ENCODE measurements at regions not wholly inside any gene's neighbourhood (a gene's known extent, or its start where the extent isn't known, plus 50 kb on each side); places are given as distances from the start of the nearest gene placed in this dataset.

DNA sequence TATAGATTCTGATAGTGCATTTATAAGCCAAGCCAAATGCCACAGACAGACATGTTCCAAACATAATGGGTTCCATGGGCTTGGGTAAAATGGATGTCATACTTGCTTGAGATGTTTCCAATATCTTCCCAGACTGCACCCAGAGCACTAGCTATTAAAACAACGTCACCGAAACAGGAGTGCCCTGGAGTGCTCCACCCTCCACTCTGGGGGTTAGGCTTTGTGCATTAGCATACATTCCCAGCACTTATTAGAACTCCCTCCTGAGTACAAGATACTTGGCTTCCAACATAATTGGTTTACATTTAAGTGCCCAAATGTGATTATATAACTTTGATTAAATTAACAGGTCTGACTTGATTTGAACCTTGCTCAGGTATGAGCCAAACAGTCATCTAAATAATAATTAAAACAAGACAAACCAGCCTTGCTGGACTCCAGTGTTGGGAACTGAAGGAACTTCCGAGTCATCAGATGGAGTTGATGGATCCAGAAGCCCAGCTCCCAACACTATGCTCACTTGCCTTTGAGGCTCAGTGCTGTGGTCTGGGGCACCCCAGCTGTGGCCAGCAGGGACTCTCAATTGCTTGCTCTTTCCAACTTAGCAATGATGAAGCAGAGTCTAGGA lies 60.5 kb upstream of the LGALSL start:
- TF ChIP-seq, protein P1, sequence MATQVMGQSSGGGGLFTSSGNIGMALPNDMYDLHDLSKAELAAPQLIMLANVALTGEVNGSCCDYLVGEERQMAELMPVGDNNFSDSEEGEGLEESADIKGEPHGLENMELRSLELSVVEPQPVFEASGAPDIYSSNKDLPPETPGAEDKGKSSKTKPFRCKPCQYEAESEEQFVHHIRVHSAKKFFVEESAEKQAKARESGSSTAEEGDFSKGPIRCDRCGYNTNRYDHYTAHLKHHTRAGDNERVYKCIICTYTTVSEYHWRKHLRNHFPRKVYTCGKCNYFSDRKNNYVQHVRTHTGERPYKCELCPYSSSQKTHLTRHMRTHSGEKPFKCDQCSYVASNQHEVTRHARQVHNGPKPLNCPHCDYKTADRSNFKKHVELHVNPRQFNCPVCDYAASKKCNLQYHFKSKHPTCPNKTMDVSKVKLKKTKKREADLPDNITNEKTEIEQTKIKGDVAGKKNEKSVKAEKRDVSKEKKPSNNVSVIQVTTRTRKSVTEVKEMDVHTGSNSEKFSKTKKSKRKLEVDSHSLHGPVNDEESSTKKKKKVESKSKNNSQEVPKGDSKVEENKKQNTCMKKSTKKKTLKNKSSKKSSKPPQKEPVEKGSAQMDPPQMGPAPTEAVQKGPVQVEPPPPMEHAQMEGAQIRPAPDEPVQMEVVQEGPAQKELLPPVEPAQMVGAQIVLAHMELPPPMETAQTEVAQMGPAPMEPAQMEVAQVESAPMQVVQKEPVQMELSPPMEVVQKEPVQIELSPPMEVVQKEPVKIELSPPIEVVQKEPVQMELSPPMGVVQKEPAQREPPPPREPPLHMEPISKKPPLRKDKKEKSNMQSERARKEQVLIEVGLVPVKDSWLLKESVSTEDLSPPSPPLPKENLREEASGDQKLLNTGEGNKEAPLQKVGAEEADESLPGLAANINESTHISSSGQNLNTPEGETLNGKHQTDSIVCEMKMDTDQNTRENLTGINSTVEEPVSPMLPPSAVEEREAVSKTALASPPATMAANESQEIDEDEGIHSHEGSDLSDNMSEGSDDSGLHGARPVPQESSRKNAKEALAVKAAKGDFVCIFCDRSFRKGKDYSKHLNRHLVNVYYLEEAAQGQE (IDR thresholded peaks at IDR 0.05; ENCODE audit: insufficient read depth in 1 of 2, low read depth in 2 of 2, low read length in 2 of 2), result no peak
- TF ChIP-seq POLR2AphosphoS5 (IDR thresholded peaks at IDR 0.05; ENCODE audit: low read depth, low read length) (no peak), FOXP2 (optimal IDR thresholded peaks at IDR 0.05; ENCODE audit: borderline replicate concordance, extremely low read depth, extremely low read length, insufficient read depth) (no peak)

DNA sequence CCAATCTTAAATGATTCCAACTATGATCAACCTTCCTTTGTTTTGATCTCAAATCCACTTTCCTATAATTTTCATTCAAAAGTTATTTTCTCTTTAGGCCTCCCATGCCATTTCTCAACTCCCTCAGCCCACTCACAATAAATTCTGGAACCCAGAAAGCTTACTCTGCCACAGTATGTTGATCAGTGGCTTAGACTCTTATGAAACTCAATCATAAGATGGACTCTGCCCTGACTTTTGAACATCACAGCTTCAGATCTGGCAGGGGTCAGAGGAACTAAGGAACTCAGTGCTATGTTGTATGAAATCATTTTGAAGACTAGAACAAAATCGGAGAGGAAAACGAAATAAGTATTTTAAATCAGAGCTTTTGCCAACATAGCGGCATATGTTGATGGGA lies 59.8 kb upstream of the LGALSL start:
- TF ChIP-seq TAF1 (IDR thresholded peaks at IDR 0.05; ENCODE audit: borderline replicate concordance, insufficient read depth, low read length) (no peak), SIN3A (IDR thresholded peaks at IDR 0.05; ENCODE audit: borderline replicate concordance, insufficient read depth, low read length) (no peak), FOXP2 (optimal IDR thresholded peaks at IDR 0.05; ENCODE audit: borderline replicate concordance, extremely low read depth, extremely low read length, insufficient read depth) (no peak), POLR2AphosphoS5 (IDR thresholded peaks at IDR 0.05; ENCODE audit: low read depth, low read length) (no peak)
- TF ChIP-seq, protein P1 (IDR thresholded peaks at IDR 0.05; ENCODE audit: insufficient read depth in 1 of 2, low read depth in 2 of 2, low read length in 2 of 2), result no peak

DNA sequence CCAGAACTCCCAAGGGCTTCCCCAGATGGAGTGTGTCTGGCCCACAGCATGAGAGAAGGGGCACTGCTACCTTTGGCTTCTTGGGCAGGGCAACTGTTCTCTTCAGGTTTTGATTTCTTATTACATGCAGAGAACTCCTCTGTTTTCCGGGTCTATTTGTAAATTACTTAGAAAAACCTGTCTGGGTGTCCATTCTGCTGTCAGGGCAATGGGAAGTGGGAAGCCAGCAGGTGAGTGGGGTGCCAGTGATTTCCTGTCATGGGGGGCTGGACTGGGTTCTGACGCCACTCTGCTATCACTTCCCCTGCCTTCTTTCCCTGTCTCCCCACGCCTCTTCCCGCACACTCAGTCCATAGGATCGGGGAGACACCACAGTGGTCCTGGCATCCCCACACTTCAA lies 58.0 kb upstream of the LGALSL start:
- TF ChIP-seq SIN3A (IDR thresholded peaks at IDR 0.05; ENCODE audit: borderline replicate concordance, insufficient read depth, low read length) (no peak), TAF1 (IDR thresholded peaks at IDR 0.05; ENCODE audit: borderline replicate concordance, insufficient read depth, low read length) (no peak), POLR2AphosphoS5 (IDR thresholded peaks at IDR 0.05; ENCODE audit: low read depth, low read length) (no peak), FOXP2 (optimal IDR thresholded peaks at IDR 0.05; ENCODE audit: borderline replicate concordance, extremely low read depth, extremely low read length, insufficient read depth) (no peak)
- TF ChIP-seq, protein P1 (IDR thresholded peaks at IDR 0.05; ENCODE audit: insufficient read depth in 1 of 2, low read depth in 2 of 2, low read length in 2 of 2), result no peak

DNA sequence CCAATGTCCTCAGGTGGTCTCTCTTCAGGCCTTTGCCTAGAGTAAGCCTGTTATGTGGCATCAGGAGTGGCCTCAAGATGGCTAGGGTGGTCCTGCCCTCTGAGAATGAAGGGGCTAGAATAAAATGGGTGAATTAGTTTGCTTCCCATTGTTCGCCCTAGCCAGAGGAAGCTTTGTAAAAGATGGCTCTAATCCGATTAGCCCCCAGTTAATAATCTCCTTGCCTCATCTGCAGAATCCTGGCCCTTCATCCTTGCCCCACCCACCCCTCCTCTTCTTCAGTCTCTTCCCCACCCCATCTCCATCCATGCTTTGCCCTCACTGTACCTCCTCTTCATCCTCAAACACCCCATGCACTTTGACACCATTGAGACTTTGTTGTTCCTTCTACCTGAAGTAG lies 57.4 kb upstream of the LGALSL start:
- no peak for TF ChIP-seq TAF1 (IDR thresholded peaks at IDR 0.05; ENCODE audit: borderline replicate concordance, insufficient read depth, low read length)
- no peak for TF ChIP-seq SIN3A (IDR thresholded peaks at IDR 0.05; ENCODE audit: borderline replicate concordance, insufficient read depth, low read length)

DNA sequence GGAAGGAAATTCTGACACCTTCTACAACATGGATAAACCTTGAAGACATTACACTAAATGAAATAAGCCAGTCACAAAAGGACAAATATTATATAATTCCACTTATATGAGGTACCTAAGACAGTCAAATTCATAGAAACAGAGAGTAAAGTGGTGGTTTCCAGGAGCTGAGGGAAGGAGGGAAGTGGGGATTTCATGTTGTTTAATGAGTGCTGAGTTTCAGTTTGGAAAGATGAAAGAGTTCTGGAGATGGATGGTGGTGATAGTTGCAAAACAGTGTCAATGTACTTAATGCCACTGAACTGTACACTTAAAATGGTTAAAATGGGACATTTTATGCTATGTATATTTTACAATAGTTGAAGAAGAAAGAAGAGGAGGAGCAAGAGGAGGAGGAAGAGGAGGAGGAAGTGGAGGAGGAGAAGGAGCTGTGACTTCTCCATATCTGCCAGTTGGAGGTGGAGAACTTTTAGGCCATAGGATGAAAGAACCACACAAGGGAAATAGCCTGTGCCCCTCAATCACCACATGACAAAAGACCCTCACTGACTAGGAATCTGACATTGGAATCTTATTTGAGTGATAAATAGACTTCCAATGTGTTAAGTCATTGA lies 55.3 kb upstream of the LGALSL start:
- no peak for TF ChIP-seq TAF1 (IDR thresholded peaks at IDR 0.05; ENCODE audit: borderline replicate concordance, insufficient read depth, low read length)
- TF ChIP-seq, protein P1 (IDR thresholded peaks at IDR 0.05; ENCODE audit: insufficient read depth in 1 of 2, low read depth in 2 of 2, low read length in 2 of 2), result no peak
- TF ChIP-seq FOXP2 (optimal IDR thresholded peaks at IDR 0.05; ENCODE audit: borderline replicate concordance, extremely low read depth, extremely low read length, insufficient read depth), result no peak
- TF ChIP-seq SIN3A (IDR thresholded peaks at IDR 0.05; ENCODE audit: borderline replicate concordance, insufficient read depth, low read length), result no peak
- no peak for TF ChIP-seq POLR2AphosphoS5 (IDR thresholded peaks at IDR 0.05; ENCODE audit: low read depth, low read length)

Data from PFSK-1 (cell line).